Smooth muscle cell (in vitro differentiated cells): ENCODE measurements at regions not wholly inside any gene's neighbourhood (a gene's known extent, or its start where the extent isn't known, plus 50 kb on each side); places are given as distances from the start of the nearest gene placed in this dataset.
"Not testable (repeated sequence)": the region's sequence is repeated elsewhere in the genome, so short reads cannot be mapped to it uniquely, and the experiment has no call there.

Experiments used
- DNase-seq: peaks from one replicate; lab custom pipeline; 2025; ENCODE audit not compliant: unreplicated experiment; lab: John Stamatoyannopoulos, UW
- H2AFZ ChIP-seq: fragments of 200-600 bp; sonication (generic); 2 replicates; pipeline ENCODE4 v1.6.0; 2016; ENCODE audit warnings: antibody characterized with exemption, low read depth, mild to moderate bottlenecking
- H3F3A ChIP-seq: fragments of 200-600 bp; sonication (generic); 2 replicates; pipeline ENCODE4 v1.6.0; 2017; ENCODE audit warnings: antibody characterized with exemption, low read depth
- H3K27ac ChIP-seq: fragments of 200-600 bp; sonication (generic); 2 replicates; pipeline ENCODE4 v1.5.1; 2016; ENCODE audit warnings: low read depth, mild to moderate bottlenecking
- H3K27me3 ChIP-seq: fragments of 200-600 bp; sonication (generic); 2 replicates; pipeline ENCODE4 v1.6.1; 2016; ENCODE audit warnings: low read depth, mild to moderate bottlenecking
- H3K36me3 ChIP-seq: fragments of 200-600 bp; sonication (generic); 2 replicates; pipeline ENCODE4 v1.5.1; 2016; ENCODE audit warnings: low read depth
- H3K4me1 ChIP-seq: fragments of 200-600 bp; sonication (generic); 2 replicates; pipeline ENCODE4 v1.5.1; 2016; ENCODE audit warnings: low read depth
- H3K4me2 ChIP-seq: fragments of 200-600 bp; sonication (generic); 2 replicates; pipeline ENCODE4 v1.6.0; 2016; ENCODE audit warnings: mild to moderate bottlenecking
- H3K4me3 ChIP-seq: fragments of 200-600 bp; sonication (generic); 2 replicates; pipeline ENCODE4 v1.5.1; 2016; ENCODE audit warnings: mild to moderate bottlenecking
- H3K79me2 ChIP-seq: fragments of 200-600 bp; sonication (generic); 2 replicates; pipeline ENCODE4 v1.6.0; 2016; ENCODE audit warnings: low read depth, mild to moderate bottlenecking
- H3K9ac ChIP-seq: fragments of 200-600 bp; sonication (generic); 2 replicates; pipeline ENCODE4 v1.6.0; 2016; ENCODE audit warnings: low read depth
- H3K9me3 ChIP-seq: fragments of 200-600 bp; sonication (generic); replicated peaks from 2 replicates; pipeline ENCODE4 v1.5.1; 2016; ENCODE audit warnings: low read depth
- H4K20me1 ChIP-seq: fragments of 200-600 bp; sonication (generic); 2 replicates; pipeline ENCODE4 v1.6.0; 2016; ENCODE audit warnings: low read depth
- WGBS: methylation state at CpG from one replicate; pipeline ENCODE4 v1.1.7; 2016; ENCODE audit warnings: low lambda C conversion rate; 5-methylcytosine and 5-hydroxymethylcytosine counted together
- TF ChIP-seq, protein P1 (sequence below): fragments of 200-600 bp; sonication (generic); IDR thresholded peaks from 2 replicates; pipeline ENCODE4 v1.5.1; 2017; ENCODE audit warnings: borderline replicate concordance, mild to moderate bottlenecking, antibody characterized with exemption; ENCODE audit not compliant: insufficient read depth, poor library complexity, severe bottlenecking

DNA sequence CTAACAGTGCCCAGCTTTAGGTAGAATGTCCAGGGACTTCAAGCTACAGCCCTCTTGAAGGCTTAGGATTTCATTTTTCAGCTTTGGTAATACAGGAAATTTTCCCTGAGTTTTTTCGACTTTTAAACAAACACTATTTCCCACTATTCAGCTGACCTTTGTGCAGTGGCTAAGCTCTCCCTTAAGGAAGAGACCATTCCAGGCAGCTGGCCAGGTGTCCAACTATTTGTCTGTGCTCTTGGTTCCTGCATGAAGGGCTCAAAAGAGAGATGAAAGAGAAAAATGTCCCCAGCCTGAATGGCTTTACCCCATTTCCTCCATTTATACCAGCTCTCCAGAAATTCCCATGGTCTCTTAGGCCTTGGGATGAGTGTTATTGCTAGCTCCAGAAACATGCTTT is 111.9 kb upstream of the KLF8 start:
- Histone ChIP-seq H3K27ac (no peak overlapping the region), H3K9me3 (no peaks in the 10 kb centered on the region), H3K4me3 (no peak overlapping the region), H4K20me1 (no peaks in the 10 kb centered on the region), H3K4me2 (no peak overlapping the region), H3K9ac (no peak overlapping the region), H3K4me1 (no peaks in the 10 kb centered on the region), H2AFZ (no peak overlapping the region), H3K79me2 (no peaks in the 10 kb centered on the region), H3F3A (no peaks in the 10 kb centered on the region), H3K27me3 (no peaks in the 10 kb centered on the region), H3K36me3 (no peaks in the 10 kb centered on the region)
- DNase-seq = no peak
- TF ChIP-seq, protein P1, sequence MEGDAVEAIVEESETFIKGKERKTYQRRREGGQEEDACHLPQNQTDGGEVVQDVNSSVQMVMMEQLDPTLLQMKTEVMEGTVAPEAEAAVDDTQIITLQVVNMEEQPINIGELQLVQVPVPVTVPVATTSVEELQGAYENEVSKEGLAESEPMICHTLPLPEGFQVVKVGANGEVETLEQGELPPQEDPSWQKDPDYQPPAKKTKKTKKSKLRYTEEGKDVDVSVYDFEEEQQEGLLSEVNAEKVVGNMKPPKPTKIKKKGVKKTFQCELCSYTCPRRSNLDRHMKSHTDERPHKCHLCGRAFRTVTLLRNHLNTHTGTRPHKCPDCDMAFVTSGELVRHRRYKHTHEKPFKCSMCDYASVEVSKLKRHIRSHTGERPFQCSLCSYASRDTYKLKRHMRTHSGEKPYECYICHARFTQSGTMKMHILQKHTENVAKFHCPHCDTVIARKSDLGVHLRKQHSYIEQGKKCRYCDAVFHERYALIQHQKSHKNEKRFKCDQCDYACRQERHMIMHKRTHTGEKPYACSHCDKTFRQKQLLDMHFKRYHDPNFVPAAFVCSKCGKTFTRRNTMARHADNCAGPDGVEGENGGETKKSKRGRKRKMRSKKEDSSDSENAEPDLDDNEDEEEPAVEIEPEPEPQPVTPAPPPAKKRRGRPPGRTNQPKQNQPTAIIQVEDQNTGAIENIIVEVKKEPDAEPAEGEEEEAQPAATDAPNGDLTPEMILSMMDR = no peak
- 83% methylated on average over 1 of the region's 1 CpG for WGBS

DNA sequence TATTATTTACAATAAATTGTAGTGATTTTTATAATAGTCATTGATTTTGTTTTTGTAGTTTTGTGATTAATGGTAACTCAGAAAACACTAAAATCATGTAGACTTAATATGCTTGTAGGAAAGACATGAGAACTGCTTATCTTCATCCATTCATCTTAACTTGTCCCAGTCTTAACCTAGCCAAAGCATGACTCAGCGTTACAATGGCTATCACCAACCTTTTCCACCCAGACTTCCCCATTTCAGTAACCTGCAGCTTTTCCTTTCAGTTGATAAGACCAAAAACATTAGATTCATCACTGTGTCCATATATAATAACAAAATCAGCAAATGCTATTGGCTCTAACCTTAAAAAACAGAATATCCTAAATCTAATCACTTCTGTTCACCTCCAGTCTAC is 106.2 kb upstream of the KLF8 start:
- H3K27ac ChIP-seq = no peak overlapping the region
- no peaks in the 10 kb centered on the region for H3K9me3 ChIP-seq
- no peaks in the 10 kb centered on the region for H3K27me3 ChIP-seq
- H3K79me2 ChIP-seq = no peaks in the 10 kb centered on the region
- no peaks in the 10 kb centered on the region for H3F3A ChIP-seq
- no peaks in the 10 kb centered on the region for H3K36me3 ChIP-seq
- H2AFZ ChIP-seq = no peak overlapping the region
- no peaks in the 10 kb centered on the region for H4K20me1 ChIP-seq
- H3K9ac ChIP-seq = no peak overlapping the region
- H3K4me3 ChIP-seq = no peak overlapping the region
- no peak overlapping the region for H3K4me2 ChIP-seq
- WGBS = 77% methylated on average over 1 of the region's 1 CpG
- DNase-seq = no peak
- TF ChIP-seq, protein P1 = no peak
- H3K4me1 ChIP-seq = no peaks in the 10 kb centered on the region

DNA sequence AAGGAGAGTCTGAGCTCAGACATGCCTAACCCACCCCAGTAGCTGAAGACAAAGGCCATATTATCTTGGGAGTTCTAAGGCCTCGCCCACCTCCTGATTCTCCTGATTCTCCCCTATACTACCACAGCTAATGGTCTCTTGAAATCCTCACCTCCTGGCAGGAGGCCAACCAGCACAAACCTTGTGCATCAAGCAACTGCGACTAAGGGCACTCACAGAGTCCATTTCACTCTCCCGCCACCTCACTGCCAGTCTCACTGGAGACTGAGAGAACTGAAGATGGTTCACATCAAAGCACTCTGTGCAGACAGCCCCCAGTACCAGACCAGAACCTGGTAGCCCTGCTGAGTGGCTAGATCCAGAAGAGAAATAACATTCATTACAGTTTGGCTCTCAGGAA is 102.1 kb upstream of the KLF8 start:
- Histone ChIP-seq H3K27me3 (no peaks in the 10 kb centered on the region), H3K79me2 (no peaks in the 10 kb centered on the region), H3F3A (no peaks in the 10 kb centered on the region), H3K4me3 (no peak overlapping the region), H3K36me3 (no peaks in the 10 kb centered on the region), H4K20me1 (no peaks in the 10 kb centered on the region), H3K9me3 (no peaks in the 10 kb centered on the region), H3K4me1 (no peaks in the 10 kb centered on the region), H2AFZ (no peak overlapping the region), H3K9ac (no peak overlapping the region), H3K4me2 (no peak overlapping the region), H3K27ac (no peak overlapping the region)
- TF ChIP-seq, protein P1 = no peak
- 81% methylated on average over 3 of the region's 3 CpGs for WGBS
- no peak for DNase-seq

DNA sequence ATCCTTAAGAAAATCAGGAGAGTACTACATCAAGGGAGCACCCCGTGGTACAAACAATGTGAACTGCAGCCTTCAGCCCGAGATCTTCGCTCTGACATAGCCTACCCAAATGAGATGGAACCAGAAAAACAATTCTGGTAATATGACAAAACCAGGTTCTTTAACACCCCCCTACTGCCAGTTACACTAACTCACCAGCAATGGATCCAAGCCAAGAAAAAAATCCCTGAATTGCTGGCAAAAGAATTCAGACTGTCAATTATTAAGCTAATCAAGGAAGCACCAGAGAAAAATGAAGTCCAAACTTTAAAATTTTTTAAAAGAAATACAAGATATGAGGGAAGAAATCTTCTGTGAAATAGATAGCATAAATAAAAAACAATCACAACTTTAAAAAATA is 101.7 kb upstream of the KLF8 start:
- Histone ChIP-seq H3K9me3 (no peaks in the 10 kb centered on the region), H2AFZ (no peak overlapping the region), H4K20me1 (no peaks in the 10 kb centered on the region), H3K27ac (no peak overlapping the region), H3K4me1 (no peaks in the 10 kb centered on the region), H3K4me2 (no peak overlapping the region), H3K36me3 (no peaks in the 10 kb centered on the region), H3F3A (no peaks in the 10 kb centered on the region), H3K4me3 (no peak overlapping the region), H3K27me3 (no peaks in the 10 kb centered on the region), H3K9ac (no peak overlapping the region), H3K79me2 (no peaks in the 10 kb centered on the region)
- no peak for DNase-seq
- TF ChIP-seq, protein P1 = no peak
- WGBS = 91% methylated on average over 3 of the region's 3 CpGs

DNA sequence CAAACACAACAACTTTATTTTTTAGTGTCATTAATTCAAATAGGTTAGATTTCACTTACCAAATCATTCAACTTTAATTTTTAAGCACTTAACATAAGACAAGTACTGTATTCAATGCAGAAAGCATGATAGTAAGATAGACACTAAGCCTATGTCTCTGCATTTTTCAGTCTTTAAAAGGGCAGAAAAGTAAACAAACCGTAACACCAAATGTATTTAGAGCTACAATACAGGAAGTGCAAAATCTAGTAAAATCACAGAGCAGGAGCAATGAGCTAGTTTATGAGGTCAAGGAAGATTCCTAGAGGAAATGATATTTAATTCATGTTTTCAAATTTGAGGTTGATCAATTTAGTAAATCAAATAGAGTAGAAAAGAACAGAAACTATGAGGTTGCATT is 68.0 kb upstream of the KLF8 start:
- H3K4me2 ChIP-seq, DNase-seq, H3K27ac ChIP-seq, H3K36me3 ChIP-seq, H3K4me1 ChIP-seq, H3F3A ChIP-seq, H3K9me3 ChIP-seq, H3K79me2 ChIP-seq, H4K20me1 ChIP-seq, H3K9ac ChIP-seq, H3K27me3 ChIP-seq, H3K4me3 ChIP-seq, H2AFZ ChIP-seq: not testable (repeated sequence)
- WGBS = no CpG with 5 or more reads among the region's 1 CpG
